Fibroblast of lung (primary cell): ENCODE measurements at regions not wholly inside any gene's neighbourhood (a gene's known extent, or its start where the extent isn't known, plus 50 kb on each side); places are given as distances from the start of the nearest gene placed in this dataset.
A peak's percentile ranks its signal among the peaks of the same experiment; 100 is the strongest.

Experiments
- DNase-seq, 2 donors: peaks; one replicate each; pipeline versions ENCODE4 v3.0.0 to v3.0.0-alpha.2; 2010; ENCODE audit warnings: low read depth in 2 of 2
- H2AFZ ChIP-seq: 2 replicates; pipeline ENCODE4 v1.5.1; 2012; ENCODE audit warnings: low read length, control low read depth, inconsistent platforms
- H3K27ac ChIP-seq: 2 replicates; pipeline ENCODE4 v1.5.1; 2011; ENCODE audit warnings: low read length, control low read depth; ENCODE audit not compliant: insufficient read depth
- H3K27me3 ChIP-seq: 2 replicates; pipeline ENCODE4 v1.5.1; 2011; ENCODE audit warnings: mild to moderate bottlenecking, low read length; ENCODE audit not compliant: control insufficient read depth, insufficient read depth
- H3K36me3 ChIP-seq: 2 replicates; pipeline ENCODE4 v1.5.1; 2011; ENCODE audit warnings: low read length; ENCODE audit not compliant: control insufficient read depth, insufficient read depth
- H3K4me1 ChIP-seq: 2 replicates; pipeline ENCODE4 v1.5.1; 2011; ENCODE audit warnings: low read length; ENCODE audit not compliant: control insufficient read depth, insufficient read depth; ENCODE audit errors: extremely low read depth
- H3K4me2 ChIP-seq: 2 replicates; pipeline ENCODE4 v1.5.1; 2011; ENCODE audit warnings: low read length, control low read depth; ENCODE audit not compliant: insufficient read depth; ENCODE audit errors: extremely low read depth
- H3K4me3 ChIP-seq, 4 experiments: fragments of 200-600 bp in 1 of 4; sonication (generic) in 1 of 4; replicated peaks in 1 of 4; 2 replicates each; pipeline ENCODE4 v1.5.1; 2011 to 2016; ENCODE audit warnings: low read length in 4 of 4, low read depth in 3 of 4, mild to moderate bottlenecking in 3 of 4, control low read depth in 2 of 4, inconsistent platforms in 1 of 4, mixed read lengths in 1 of 4; ENCODE audit not compliant: insufficient read depth in 1 of 4; ENCODE audit errors: control extremely low read depth in 1 of 4
- H3K79me2 ChIP-seq: 2 replicates; pipeline ENCODE4 v1.5.1; 2012; ENCODE audit warnings: mild to moderate bottlenecking, low read length, inconsistent platforms; ENCODE audit not compliant: control insufficient read depth, insufficient read depth
- H3K9ac ChIP-seq: 2 replicates; pipeline ENCODE4 v1.5.1; 2011; ENCODE audit warnings: mild to moderate bottlenecking, low read length, control low read depth; ENCODE audit not compliant: insufficient read depth
- H3K9me3 ChIP-seq: 2 replicates; pipeline ENCODE4 v1.5.1; 2012; ENCODE audit warnings: low read depth, low read length; ENCODE audit not compliant: control insufficient read depth, insufficient read depth
- H4K20me1 ChIP-seq: 2 replicates; pipeline ENCODE4 v1.5.1; 2011; ENCODE audit warnings: low read length; ENCODE audit not compliant: control insufficient read depth, insufficient read depth; ENCODE audit errors: extremely low read depth
- EZH2 ChIP-seq: IDR thresholded peaks from 2 replicates; pipeline ENCODE4 v1.5.1; 2012; ENCODE audit warnings: low read length, control low read depth, mild to moderate bottlenecking; ENCODE audit errors: missing control alignments
- TF ChIP-seq, protein P1 (sequence below), 2 donors: IDR thresholded peaks in 1 of 2; conservative IDR thresholded peaks in 1 of 2; 1 replicate in 1 of 2; 2 replicates in 1 of 2; pipeline ENCODE4 v1.5.1; 2011 to 2012; ENCODE audit warnings: low read length in 2 of 2, control low read depth in 1 of 2, inconsistent platforms in 1 of 2, low read depth in 1 of 2, mild to moderate bottlenecking in 1 of 2

DNA sequence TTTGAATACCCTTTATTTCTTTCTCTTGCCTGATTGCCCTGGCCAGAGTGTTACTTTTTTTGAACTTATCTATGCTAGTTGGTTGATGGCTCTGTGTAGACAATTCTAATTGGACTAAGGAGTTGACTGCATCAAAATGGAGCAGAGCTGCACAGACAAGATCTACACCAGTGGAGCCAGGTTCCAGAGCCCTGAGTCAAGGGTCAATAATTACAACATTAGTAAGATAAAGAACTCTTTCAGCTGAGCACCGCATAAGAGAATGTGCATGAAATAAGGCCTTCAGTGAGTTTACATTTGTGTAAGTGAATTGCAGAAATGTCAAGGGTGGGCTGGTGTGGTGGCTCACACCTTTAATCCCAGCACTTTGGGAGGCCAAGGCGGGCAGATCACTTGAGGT lies 599.7 kb upstream of the TENM3 start:
- Histone ChIP-seq H3K36me3 (no peaks in the 10 kb centered on the region), H3K4me1 (no peaks in the 10 kb centered on the region), H3K9ac (no peak overlapping the region), H4K20me1 (no peaks in the 10 kb centered on the region), H3K4me3 (no peak overlapping the region), H3K79me2 (no peaks in the 10 kb centered on the region), H3K27ac (no peak overlapping the region), H3K4me2 (no peak overlapping the region), H3K27me3 (no peaks in the 10 kb centered on the region), H3K9me3 (no peaks in the 10 kb centered on the region), H2AFZ (no peak overlapping the region)
- no peak for DNase-seq
- TF ChIP-seq, protein P1, sequence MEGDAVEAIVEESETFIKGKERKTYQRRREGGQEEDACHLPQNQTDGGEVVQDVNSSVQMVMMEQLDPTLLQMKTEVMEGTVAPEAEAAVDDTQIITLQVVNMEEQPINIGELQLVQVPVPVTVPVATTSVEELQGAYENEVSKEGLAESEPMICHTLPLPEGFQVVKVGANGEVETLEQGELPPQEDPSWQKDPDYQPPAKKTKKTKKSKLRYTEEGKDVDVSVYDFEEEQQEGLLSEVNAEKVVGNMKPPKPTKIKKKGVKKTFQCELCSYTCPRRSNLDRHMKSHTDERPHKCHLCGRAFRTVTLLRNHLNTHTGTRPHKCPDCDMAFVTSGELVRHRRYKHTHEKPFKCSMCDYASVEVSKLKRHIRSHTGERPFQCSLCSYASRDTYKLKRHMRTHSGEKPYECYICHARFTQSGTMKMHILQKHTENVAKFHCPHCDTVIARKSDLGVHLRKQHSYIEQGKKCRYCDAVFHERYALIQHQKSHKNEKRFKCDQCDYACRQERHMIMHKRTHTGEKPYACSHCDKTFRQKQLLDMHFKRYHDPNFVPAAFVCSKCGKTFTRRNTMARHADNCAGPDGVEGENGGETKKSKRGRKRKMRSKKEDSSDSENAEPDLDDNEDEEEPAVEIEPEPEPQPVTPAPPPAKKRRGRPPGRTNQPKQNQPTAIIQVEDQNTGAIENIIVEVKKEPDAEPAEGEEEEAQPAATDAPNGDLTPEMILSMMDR (conservative IDR thresholded peaks at IDR 0.05 in 1 of 2, IDR thresholded peaks at IDR 0.05 in 1 of 2; ENCODE audit: low read depth in 1 of 2, low read length in 2 of 2): no peak
- TF ChIP-seq EZH2: no peak

DNA sequence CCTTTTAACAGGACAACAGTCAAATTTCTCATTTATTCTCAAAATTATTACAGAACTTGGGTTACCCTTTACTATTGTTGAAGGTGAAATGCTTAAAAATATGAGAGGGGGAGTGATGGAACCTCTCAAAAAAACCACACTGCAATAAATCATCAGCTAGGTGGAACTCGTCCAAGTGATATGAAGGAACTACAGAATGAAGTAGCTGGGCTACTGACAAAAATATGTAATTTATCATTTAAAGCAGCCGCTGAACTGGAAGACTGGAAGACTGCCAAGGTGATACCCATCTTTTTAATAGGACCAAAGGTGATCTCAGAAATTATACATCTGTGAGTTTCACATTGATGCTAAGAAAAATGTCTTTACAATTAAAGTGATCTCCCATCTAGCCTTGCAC lies 597.7 kb upstream of the TENM3 start:
- no peaks in the 10 kb centered on the region for H3K9me3 ChIP-seq
- no peaks in the 10 kb centered on the region for H3K36me3 ChIP-seq
- TF ChIP-seq, protein P1 (conservative IDR thresholded peaks at IDR 0.05 in 1 of 2, IDR thresholded peaks at IDR 0.05 in 1 of 2; ENCODE audit: low read depth in 1 of 2, low read length in 2 of 2): no peak
- TF ChIP-seq EZH2: no peak
- H3K4me3 ChIP-seq: no peak overlapping the region
- H3K27ac ChIP-seq: no peak overlapping the region
- H3K27me3 ChIP-seq: no peaks in the 10 kb centered on the region
- H3K79me2 ChIP-seq: no peaks in the 10 kb centered on the region
- H3K9ac ChIP-seq: no peak overlapping the region
- H3K4me2 ChIP-seq: no peak overlapping the region
- no peak overlapping the region for H2AFZ ChIP-seq
- DNase-seq: peak in 1 of 2 donors; percentile 39
- no peaks in the 10 kb centered on the region for H4K20me1 ChIP-seq
- no peaks in the 10 kb centered on the region for H3K4me1 ChIP-seq

- H3K4me2 ChIP-seq: no peak overlapping the region
- H3K79me2 ChIP-seq: no peaks in the 10 kb centered on the region
- no peak overlapping the region for H2AFZ ChIP-seq
- H3K4me3 ChIP-seq: no peak overlapping the region
- TF ChIP-seq EZH2: no peak
- peak; percentile 38 to 64 for DNase-seq
- no peaks in the 10 kb centered on the region for H3K36me3 ChIP-seq
- H4K20me1 ChIP-seq: no peaks in the 10 kb centered on the region
- H3K27me3 ChIP-seq: no peaks in the 10 kb centered on the region
- H3K27ac ChIP-seq: no peak overlapping the region
- no peak overlapping the region for H3K9ac ChIP-seq
- no peaks in the 10 kb centered on the region for H3K9me3 ChIP-seq
- H3K4me1 ChIP-seq: no peaks in the 10 kb centered on the region
Measured at GRCh38 chr4:181646864-181647263, 596.3 kb upstream of the TENM3 start.
